MCF 10A (cell line): ENCODE measurements at regions not wholly inside any gene's neighbourhood (a gene's known extent, or its start where the extent isn't known, plus 50 kb on each side); places are given as distances from the start of the nearest gene placed in this dataset.
"Not testable (repeated sequence)": the region's sequence is repeated elsewhere in the genome, so short reads cannot be mapped to it uniquely, and the experiment has no call there.

Experiments
- BruUV-seq: library from RNA; stranded (reverse); fragments of 400-500 nt; replicated peaks from 2 replicates; lab custom pipeline; 2021; lab: Mats Ljungman, UMichigan
- CTCF ChIA-PET: fragments of 300-600 bp; sonication (Branson Sonifier 250); formaldehyde crosslinking; extraction: SDS; loops from one replicate; lab custom pipeline; 2021; ENCODE audit warnings: antibody characterized with exemption, inconsistent platforms; lab: Yijun Ruan, JAX
- POLR2A ChIA-PET: fragments of 300-600, 350-650 bp; sonication (Branson Sonifier 250); formaldehyde crosslinking; extraction: SDS; loops from one replicate; lab custom pipeline; 2020; ENCODE audit warnings: antibody characterized with exemption, inconsistent platforms; lab: Yijun Ruan, JAX
- DNase-seq: peaks from one replicate; pipeline ENCODE4 v3.0.0-alpha.2; 2018; ENCODE audit not compliant: unreplicated experiment
- H3K27ac Mint-ChIP-seq: one replicate; pipeline ENCODE4 v1.8.0; 2022; ENCODE audit warnings: mild to moderate bottlenecking, low read depth, mixed read lengths; ENCODE audit not compliant: unreplicated experiment
- H3K27me3 Mint-ChIP-seq: one replicate; pipeline ENCODE4 v1.8.0; 2022; ENCODE audit warnings: mixed read lengths; ENCODE audit not compliant: insufficient read depth, unreplicated experiment
- H3K36me3 Mint-ChIP-seq: one replicate; pipeline ENCODE4 v1.8.0; 2022; ENCODE audit warnings: mild to moderate bottlenecking, moderate library complexity, mixed read lengths; ENCODE audit not compliant: insufficient read depth, unreplicated experiment
- H3K4me1 Mint-ChIP-seq: one replicate; pipeline ENCODE4 v1.8.0; 2022; ENCODE audit warnings: mixed read lengths; ENCODE audit not compliant: insufficient read depth, unreplicated experiment
- H3K4me3 Mint-ChIP-seq: one replicate; pipeline ENCODE4 v1.8.0; 2022; ENCODE audit warnings: mild to moderate bottlenecking, moderate library complexity, mixed read lengths; ENCODE audit not compliant: unreplicated experiment
- H3K9me3 Mint-ChIP-seq: one replicate; pipeline ENCODE4 v1.8.0; 2022; ENCODE audit warnings: mixed read lengths; ENCODE audit not compliant: unreplicated experiment
- intact Hi-C: fragments of 100-400 bp; cut with micrococcal nuclease; formaldehyde crosslinking; loops from 2 replicates; pipeline ENCODE4 v1.14.1; 2022
- TF ChIP-seq, protein P1 (sequence below): fragments of 200-600 bp; IDR thresholded peaks from one replicate; pipeline ENCODE4 v1.8.0; 2022; ENCODE audit warnings: antibody characterized with exemption, mild to moderate bottlenecking; ENCODE audit not compliant: unreplicated experiment

DNA sequence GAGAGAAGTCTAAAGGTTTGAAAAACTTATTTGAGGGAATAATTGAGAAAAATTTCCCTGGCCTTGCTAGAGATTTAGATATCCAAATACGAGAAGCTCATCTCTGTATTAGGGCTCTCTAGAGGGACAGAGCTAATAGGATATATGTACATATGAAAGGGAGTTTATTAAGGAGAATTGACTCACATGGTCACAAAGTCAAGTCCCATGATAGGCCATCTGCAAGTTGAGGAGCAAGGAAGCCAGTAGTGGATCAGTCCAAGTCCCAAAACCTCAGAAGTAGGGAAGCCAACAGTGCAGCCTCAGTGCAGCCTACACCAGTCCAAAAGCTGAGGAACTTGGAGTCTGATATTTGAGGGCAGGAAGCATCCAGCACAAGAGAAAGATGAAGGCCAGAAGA lies 126.7 kb downstream of the PJA2 start:
- BruUV-seq, H3K4me3 Mint-ChIP-seq, DNase-seq, H3K27me3 Mint-ChIP-seq, H3K27ac Mint-ChIP-seq, H3K4me1 Mint-ChIP-seq, POLR2A ChIA-PET, H3K36me3 Mint-ChIP-seq, intact Hi-C loops: not testable (repeated sequence)
- CTCF ChIA-PET: interaction anchor here (0.6 kb wide), 1 partner anchor 924 kb away, joined by 3 read pairs; no protein-coding TSS in a partner anchor
- H3K9me3 Mint-ChIP-seq: peaks cover 23% of the 10 kb centered on the region

DNA sequence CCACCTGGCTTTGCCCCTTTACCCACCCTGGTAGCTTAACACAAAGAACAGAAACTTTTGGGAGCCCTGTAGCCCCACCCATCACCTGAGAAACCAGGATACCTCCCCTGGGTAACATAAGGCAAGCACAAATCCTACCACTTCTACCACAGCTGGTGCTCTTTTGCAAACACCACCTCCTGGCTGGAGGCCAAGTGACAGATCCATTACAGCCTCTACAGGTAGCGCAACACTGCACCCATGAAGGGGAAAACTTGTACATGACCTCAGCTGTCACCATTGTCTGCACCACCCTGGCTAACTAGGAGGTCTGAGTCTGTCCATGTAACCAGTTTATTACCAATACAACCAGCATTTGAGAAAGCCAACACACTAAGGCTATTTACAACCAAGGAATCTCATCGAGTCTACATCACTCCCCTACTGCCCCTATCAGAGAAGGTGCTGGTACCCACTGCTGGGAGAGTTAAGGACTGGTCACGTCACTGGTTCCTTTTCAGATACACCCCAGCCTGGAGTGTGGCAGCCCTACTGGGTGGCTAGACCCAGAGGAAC lies 128.6 kb downstream of the PJA2 start:
- BruUV-seq: no TSS peak
- no peaks in the 10 kb centered on the region for H3K36me3 Mint-ChIP-seq
- H3K27ac Mint-ChIP-seq: no peak overlapping the region
- POLR2A ChIA-PET: no interaction called here
- TF ChIP-seq, protein P1, sequence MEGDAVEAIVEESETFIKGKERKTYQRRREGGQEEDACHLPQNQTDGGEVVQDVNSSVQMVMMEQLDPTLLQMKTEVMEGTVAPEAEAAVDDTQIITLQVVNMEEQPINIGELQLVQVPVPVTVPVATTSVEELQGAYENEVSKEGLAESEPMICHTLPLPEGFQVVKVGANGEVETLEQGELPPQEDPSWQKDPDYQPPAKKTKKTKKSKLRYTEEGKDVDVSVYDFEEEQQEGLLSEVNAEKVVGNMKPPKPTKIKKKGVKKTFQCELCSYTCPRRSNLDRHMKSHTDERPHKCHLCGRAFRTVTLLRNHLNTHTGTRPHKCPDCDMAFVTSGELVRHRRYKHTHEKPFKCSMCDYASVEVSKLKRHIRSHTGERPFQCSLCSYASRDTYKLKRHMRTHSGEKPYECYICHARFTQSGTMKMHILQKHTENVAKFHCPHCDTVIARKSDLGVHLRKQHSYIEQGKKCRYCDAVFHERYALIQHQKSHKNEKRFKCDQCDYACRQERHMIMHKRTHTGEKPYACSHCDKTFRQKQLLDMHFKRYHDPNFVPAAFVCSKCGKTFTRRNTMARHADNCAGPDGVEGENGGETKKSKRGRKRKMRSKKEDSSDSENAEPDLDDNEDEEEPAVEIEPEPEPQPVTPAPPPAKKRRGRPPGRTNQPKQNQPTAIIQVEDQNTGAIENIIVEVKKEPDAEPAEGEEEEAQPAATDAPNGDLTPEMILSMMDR: no peak
- CTCF ChIA-PET: no interaction called here
- intact Hi-C loops: no loop called here
- no peaks in the 10 kb centered on the region for H3K27me3 Mint-ChIP-seq
- H3K4me3 Mint-ChIP-seq: no peak overlapping the region
- no peaks in the 10 kb centered on the region for H3K4me1 Mint-ChIP-seq
- peak; percentile 55 for DNase-seq
- peaks cover 19% of the 10 kb centered on the region for H3K9me3 Mint-ChIP-seq

DNA sequence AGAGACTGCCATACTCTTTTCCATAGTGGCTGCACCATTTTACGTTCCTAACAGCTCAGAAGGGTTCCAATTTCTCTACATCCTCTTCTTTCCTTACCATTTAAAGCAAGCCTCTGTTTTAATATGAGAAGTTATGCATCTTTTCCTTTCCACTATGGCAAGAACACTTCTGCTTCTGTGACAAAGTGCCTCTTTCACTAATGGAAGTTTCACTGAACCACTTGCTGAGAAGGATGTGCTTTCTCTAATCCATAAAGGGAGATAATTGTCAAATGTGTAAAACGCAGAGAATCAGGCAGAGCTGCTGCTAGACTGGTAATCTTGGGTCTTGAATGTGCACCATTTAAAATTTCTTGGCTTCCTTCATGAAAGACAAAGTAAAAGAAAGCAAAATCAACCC lies 131.6 kb downstream of the PJA2 start:
- no peaks in the 10 kb centered on the region for H3K27me3 Mint-ChIP-seq
- H3K36me3 Mint-ChIP-seq: no peaks in the 10 kb centered on the region
- no peak overlapping the region for H3K4me3 Mint-ChIP-seq
- no peak overlapping the region for H3K27ac Mint-ChIP-seq
- TF ChIP-seq, protein P1: no peak
- intact Hi-C loops: no loop called here
- POLR2A ChIA-PET: no interaction called here
- no TSS peak for BruUV-seq
- DNase-seq: no peak
- CTCF ChIA-PET: no interaction called here
- H3K9me3 Mint-ChIP-seq: no peaks in the 10 kb centered on the region
- no peaks in the 10 kb centered on the region for H3K4me1 Mint-ChIP-seq

GRCh38 chr5:109275919-109276318 lies 133.9 kb downstream of the PJA2 start:
- POLR2A ChIA-PET: no interaction called here
- no peak overlapping the region for H3K4me3 Mint-ChIP-seq

More at GRCh38 chr5:109275919-109276318, 133.9 kb downstream of the PJA2 start:
- no TSS peak for BruUV-seq
- no peaks in the 10 kb centered on the region for H3K27me3 Mint-ChIP-seq
- intact Hi-C loops: no loop called here
- H3K9me3 Mint-ChIP-seq: no peaks in the 10 kb centered on the region
- CTCF ChIA-PET: no interaction called here
- TF ChIP-seq, protein P1: no peak
- no peaks in the 10 kb centered on the region for H3K36me3 Mint-ChIP-seq
- no peaks in the 10 kb centered on the region for H3K4me1 Mint-ChIP-seq
- H3K27ac Mint-ChIP-seq: no peak overlapping the region
- no peak for DNase-seq
